ENCODE measurements at regions not wholly inside any gene's neighbourhood (a gene's known extent, or its start where the extent isn't known, plus 50 kb on each side); places are given as distances from the start of the nearest gene placed in this dataset.

DNA sequence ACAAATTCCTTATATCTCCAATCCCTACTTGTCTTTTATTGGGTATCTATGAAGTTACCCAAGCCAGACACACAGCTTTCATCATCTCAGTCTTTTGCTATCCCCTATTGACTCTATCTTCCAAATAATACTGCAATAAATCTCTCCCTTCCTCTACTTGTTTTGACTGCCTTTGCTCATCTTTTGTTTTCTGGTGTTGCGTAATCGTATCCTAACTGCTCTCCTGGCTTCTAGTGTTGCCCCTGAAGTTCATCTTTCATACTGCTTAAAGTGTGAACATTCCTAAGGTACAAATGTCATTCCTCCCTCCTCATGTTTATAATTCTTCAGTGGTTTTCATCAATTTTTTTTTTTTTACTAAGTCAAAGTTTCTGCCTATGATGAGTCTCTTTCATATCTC lies 491.3 kb upstream of the DCC start:
- TF ChIP-seq POLR2A (IDR thresholded peaks at IDR 0.05): no peak
- TF ChIP-seq, protein P1, sequence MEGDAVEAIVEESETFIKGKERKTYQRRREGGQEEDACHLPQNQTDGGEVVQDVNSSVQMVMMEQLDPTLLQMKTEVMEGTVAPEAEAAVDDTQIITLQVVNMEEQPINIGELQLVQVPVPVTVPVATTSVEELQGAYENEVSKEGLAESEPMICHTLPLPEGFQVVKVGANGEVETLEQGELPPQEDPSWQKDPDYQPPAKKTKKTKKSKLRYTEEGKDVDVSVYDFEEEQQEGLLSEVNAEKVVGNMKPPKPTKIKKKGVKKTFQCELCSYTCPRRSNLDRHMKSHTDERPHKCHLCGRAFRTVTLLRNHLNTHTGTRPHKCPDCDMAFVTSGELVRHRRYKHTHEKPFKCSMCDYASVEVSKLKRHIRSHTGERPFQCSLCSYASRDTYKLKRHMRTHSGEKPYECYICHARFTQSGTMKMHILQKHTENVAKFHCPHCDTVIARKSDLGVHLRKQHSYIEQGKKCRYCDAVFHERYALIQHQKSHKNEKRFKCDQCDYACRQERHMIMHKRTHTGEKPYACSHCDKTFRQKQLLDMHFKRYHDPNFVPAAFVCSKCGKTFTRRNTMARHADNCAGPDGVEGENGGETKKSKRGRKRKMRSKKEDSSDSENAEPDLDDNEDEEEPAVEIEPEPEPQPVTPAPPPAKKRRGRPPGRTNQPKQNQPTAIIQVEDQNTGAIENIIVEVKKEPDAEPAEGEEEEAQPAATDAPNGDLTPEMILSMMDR (IDR thresholded peaks at IDR 0.05): no peak
